Fibroblast of skin of left quadriceps (primary cell): ENCODE measurements at regions not wholly inside any gene's neighbourhood (a gene's known extent, or its start where the extent isn't known, plus 50 kb on each side); places are given as distances from the start of the nearest gene placed in this dataset.

Experiments used
- DNase-seq, 2 experiments: peaks; one replicate each; pipeline ENCODE4 v3.0.0-alpha.2; 2013; ENCODE audit warnings: low read depth in 2 of 2

- no peak for DNase-seq
Observed at GRCh38 chr16:87127766-87128147, 189.4 kb downstream of the C16orf95 start.

GRCh38 chr16:87129771-87130170, 187.4 kb downstream of the C16orf95 start:
- no peak for DNase-seq

- DNase-seq = no peak
Observed at GRCh38 chr16:87131061-87131995, 185.9 kb downstream of the C16orf95 start.

- no peak for DNase-seq
Observed at GRCh38 chr16:87131996-87132345, 185.2 kb downstream of the C16orf95 start.

DNA sequence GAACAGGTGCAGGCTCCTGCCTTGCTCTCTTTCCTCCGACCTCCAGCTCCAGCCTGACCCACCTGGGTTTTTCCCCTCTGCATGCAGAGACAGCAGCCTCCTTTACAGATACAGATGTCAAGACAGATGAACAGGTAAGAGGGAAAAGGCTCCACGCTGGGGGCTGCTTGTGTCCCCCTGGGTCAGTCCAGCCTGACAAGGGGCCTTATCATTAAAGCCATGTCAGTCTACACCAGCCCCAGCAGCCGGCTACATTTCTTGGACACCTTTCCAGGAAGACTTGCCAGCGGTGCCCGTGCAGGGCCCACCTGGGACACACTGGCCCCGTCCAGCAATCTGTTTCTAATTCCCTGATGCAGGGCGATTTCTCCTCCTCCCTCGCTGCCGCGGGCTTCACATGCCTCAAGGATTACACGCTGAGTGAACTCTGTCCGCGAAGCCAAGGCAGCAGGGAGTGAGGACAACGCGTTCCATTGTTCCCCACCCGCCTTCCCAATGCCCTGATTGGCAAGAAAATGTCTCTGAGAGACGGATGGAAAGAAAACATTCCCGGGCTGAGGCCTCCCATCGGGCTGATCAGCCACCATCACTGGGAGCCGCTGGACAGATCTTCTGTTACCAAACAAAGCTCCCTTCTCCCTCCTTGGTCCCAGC, 184.7 kb downstream of the C16orf95 start:
- peak; percentile 43 to 46 for DNase-seq

GRCh38 chr16:87133112-87133850, 183.9 kb downstream of the C16orf95 start:
- DNase-seq = no peak

DNA sequence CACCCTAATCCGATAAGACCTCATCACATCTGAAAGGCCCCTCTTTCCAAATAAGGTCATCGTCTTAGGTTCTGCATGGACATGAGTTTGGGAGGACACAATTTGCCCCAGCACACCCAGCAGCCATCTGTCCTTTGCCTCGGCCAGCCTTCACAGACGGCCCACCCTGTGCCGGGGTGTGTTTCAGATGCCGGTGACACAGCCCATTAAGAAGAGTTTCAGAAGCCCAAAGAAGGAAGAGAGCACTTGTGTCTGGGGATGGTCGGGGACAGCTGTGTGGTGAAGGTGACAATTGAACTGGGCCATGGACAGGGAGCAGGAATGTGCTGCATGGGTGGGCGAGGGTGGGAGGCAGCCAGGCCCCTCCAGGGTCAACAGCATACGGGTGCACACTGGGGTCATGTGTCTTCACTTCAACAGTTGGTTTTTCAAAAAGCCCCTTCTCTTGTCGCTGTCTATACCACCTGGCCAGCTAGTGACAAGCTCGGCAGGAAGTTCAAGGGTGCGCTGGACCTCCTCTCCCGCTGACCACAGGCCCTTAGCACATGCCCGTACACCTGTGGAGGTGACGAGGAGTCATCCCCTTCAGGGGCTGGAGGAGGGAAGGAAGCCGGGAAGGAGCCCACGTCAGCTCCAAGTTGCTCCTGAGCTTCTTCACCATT, 183.1 kb downstream of the C16orf95 start:
- DNase-seq = no peak

- no peak for DNase-seq
Observed at GRCh38 chr16:87134628-87134995, 182.6 kb downstream of the C16orf95 start.

DNA sequence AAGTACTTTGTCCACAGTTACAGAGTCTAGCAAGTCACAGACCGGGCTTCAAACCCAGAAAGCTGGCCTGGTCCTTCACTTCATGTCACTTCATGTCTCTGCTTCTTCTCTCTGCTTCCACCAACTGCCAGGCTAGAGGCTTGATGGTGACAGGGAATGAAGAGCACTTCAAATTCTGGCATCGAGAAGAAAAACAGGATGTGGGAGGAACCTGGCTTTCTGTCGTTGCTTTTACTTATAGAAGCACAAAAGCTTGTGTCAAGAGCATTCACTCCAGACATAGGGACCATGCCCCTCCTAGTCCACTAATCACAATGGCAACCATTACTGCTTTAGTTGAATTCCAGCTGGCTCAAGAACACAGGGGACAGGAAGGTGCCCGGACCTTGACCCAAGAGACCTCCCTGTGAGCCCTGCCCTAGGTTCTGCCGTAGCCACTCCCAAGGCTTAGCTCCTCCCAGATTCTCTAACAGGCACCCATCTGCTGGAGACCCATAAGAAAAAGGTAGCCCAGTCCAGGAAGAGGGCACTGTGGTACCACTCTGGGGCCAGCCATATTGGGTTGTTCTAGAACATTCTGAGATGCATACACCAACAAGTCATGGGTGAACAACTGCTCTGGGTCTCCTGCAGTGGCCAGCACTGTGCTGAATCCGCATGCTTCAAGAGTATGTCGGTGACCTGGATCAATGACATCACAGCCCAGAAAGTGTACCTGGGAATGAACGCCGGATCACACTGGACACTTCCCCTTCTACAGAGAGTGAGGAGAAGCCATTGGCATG, 181.8 kb downstream of the C16orf95 start:
- no peak for DNase-seq

GRCh38 chr16:87138316-87138715, 178.9 kb downstream of the C16orf95 start:
- no peak for DNase-seq

DNA sequence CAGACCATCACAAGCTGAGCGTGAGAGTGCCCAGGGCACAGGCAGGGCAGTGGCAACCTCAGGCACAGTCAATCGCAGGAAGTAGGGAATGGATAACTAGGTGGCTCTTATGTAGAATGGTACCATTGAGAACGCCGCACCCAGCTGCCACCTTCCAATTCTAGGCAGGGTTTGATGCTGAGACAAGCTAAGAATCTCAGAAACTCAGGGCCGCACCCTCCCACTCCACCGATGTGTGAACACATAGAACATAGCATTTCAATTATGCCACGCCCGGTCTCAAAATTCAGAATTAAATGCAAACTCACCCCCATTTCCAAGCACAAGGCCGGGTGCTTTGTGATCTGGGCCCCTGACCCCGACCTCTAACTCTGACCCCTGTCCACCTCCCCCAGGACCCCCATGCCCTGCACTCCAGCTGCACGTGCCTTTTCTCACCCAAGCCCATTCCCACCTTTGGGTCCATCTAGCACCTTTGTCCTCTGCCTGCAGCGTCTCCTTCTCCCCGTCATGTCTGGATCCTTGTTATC, 178.4 kb downstream of the C16orf95 start:
- no peak for DNase-seq

- no peak for DNase-seq
Observed at GRCh38 chr16:87140211-87141200, 176.7 kb downstream of the C16orf95 start.

DNA sequence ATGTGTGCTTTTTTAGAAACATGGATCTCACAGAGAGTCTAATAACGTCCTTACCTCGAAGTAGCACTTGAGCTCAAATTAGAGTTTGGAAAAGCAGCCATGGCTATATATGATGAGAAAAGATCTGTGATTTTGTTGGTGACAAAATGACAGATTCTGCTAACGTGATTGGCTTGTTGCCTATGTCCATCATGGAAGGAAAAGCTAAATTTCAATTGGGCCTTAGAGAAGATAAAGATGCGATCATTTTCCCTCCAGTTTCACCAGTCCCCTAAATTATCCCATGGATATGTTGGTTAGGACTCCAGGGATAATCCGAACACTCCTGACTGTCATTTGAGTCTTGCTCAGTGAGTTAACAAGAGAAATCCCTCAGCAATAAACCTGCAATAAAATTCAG, 175.8 kb downstream of the C16orf95 start:
- DNase-seq = no peak

GRCh38 chr16:87143661-87144121, 173.5 kb downstream of the C16orf95 start:
- no peak for DNase-seq

GRCh38 chr16:87144232-87144631, 173.0 kb downstream of the C16orf95 start:
- DNase-seq = no peak

GRCh38 chr16:87145181-87146176, 171.7 kb downstream of the C16orf95 start:
- DNase-seq = no peak

DNA sequence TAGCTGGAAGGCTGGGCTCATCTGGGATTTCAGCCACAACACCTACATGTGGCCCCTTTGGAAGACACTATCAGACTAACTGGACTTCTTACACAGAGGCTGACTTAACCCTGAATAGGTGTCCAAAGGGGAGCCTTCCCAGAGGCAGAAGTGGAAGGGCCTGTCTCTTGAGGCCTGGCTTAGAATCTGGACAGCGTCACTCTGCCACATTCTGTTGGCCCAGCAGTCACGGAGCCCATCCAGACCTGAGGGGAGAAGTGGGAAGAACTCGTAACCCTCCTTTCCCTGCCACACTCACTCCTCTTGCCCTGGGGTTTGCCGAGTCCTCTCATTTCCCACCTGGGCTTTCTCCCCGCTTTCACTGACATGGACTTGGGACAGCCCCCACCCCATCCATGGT, 170.5 kb downstream of the C16orf95 start:
- DNase-seq = no peak

GRCh38 chr16:87149051-87149450, 168.1 kb downstream of the C16orf95 start:
- no peak for DNase-seq
